ELF-1 (cell line): ENCODE measurements at regions not wholly inside any gene's neighbourhood (a gene's known extent, or its start where the extent isn't known, plus 50 kb on each side); places are given as distances from the start of the nearest gene placed in this dataset.
"Not testable (repeated sequence)": the region's sequence is repeated elsewhere in the genome, so short reads cannot be mapped to it uniquely, and the experiment has no call there.

ENCODE experiments used
- DNase-seq: peaks from one replicate; pipeline ENCODE4 v3.0.0-alpha.2; 2016; ENCODE audit warnings: low read depth, low spot score

DNA sequence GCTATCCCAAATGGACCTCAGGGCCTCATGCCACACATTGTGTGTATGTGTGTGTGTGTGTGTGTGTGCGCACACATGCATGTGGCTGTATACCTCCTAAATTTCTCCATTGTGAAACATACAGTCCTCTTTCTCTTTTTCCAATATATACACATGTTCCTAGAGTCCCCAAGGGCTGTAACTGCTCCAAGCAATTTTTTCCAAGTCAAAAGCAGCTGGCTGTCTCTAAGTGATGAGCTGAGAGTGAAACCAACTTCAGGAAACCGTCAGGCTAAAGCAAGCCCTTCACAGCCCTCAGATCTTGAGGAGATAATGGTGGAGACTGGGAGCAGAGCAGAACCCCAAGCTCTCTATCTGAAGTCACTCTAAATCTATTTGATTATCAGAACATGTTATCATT is 496.1 kb upstream of the DIPK2B start:
- no peak for DNase-seq

DNA sequence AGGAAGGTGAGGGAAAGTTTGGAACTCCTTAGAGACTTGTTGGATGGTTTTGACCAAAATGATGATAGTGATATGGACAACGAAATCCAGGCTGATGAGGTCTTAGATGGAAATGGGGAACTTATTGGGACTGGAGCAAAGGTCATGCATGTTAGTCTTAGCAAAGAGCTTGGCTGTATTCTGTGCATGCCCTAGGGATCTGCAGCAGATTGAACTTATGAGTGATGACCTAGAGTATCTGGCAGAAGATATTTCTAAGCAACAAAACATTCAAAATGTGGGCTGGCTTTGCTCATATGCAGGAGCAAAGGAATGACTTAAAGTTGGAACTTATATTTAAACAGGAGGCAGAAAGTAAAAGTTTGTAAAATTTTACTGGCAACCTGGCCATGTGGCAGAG is 489.3 kb upstream of the DIPK2B start:
- DNase-seq, result no peak

DNA sequence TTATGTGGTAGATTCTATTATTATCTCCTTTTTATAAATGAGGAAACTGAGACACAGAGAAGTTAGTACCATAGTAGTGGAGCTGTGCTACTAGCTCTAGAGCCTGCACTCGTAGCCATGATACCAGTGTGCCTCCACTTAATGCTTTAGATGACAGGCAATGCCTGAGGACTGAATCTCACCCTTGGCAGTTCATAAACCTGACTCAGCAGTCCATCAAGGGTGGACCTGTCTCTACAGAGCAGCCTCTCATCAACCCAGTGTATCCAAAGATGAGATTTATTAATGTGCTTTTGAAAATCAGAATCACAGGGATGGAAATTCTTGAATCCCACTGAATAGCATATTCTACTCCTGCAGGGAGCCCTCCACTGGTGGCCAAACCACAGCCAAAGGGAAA is 483.2 kb upstream of the DIPK2B start:
- DNase-seq, result no peak

DNA sequence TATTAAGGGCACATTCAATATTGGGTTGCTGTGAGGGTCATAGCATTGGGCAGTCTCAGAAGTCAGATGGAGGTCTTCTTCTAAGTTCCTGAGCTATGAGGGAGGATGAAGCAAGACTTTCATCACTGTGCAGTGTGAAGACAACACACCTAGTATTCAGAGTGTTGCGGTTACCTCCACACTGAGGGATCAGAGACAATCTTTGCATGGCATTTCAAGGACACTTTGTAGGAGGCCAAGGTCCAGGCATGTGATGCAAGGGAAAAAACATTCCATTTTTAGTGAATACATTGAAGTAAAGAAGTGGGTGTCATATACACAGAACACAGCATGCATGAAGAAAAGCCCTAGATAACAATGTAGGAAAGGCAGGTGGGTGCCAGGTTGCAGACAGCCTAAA is 481.2 kb upstream of the DIPK2B start:
- DNase-seq, result no peak

DNA sequence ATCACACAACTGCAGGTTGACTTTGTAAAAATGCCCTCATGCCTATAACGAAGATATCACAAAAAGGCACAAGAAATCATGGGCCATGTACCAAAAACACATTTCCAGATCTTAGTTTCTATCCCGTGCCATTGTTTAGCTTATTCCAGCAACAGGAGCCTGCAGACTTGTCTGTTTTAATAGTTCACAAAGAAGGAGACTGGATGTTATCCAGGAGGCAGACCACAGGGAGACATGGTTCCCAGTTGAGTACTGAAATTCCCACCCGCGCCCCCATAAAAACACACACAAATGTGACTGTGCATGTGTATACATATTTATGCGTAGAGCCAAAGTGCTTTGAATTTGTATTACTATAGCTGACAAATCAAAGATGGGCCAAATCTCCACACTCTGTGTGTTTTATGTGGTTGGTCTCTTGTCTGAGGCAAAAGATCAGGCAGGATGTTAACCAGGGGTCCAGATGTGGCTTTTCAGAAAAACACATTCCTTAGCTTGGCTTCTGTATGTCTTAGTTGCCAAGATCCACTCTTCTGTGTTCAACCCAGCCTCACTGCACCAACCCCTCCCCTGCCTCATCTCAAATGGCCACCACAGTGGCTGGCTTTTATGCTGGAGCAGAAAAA is 469.2 kb upstream of the DIPK2B start:
- DNase-seq, result no peak

DNA sequence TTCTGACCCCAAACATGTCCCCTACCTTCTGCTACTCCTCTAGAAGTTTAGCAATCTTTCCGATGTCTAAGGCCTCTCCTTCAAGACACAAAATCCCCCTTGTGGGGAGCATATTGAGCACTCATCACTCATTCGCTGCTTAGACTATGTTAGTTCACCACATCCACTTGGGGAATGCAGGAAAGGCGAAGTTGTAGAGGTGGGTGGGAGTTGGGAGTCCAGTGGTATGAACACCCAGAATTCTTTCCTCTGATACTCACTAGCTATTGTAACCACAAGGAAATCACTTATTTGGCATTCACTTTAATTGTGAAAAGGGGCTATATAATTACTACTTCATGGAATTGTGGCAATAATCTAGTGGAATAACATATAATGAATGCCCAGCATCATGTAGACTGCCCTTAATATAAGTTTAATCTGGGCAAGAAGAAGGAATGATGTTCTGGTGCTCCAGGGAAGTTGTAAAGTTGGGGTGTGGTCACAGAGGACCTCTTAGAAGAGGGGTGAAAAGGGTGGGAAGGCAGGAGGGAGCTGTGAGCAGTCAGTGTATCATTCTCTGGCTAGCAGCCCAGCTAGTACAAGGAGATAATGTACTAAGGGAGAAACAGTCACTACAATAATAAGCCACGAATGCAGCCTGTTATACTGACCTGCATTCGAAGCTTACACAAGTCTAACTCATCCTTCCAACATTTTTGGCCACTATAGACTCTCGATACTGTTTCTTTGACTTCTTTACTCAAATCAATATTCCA is 468.2 kb upstream of the DIPK2B start:
- no peak for DNase-seq

DNA sequence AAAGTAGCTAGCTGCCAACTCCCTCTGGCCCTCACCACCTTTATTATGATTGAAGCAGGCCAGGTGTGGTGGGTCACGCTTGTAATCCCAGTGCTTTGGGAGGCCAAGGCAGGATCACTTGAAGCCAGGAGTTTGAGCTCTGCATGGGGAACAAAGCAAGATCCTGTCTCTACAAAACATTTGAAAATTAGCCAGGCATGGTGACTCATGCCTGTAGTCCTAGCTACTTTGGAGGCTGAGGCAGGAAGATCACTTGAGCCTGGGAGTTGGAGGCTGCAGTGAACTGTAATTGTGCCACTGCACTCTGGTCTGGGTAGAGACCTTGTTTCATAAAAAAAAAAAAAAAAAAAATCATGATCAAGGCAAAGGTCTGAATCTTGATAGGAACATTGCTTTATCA is 467.0 kb upstream of the DIPK2B start:
- DNase-seq, result no peak

DNA sequence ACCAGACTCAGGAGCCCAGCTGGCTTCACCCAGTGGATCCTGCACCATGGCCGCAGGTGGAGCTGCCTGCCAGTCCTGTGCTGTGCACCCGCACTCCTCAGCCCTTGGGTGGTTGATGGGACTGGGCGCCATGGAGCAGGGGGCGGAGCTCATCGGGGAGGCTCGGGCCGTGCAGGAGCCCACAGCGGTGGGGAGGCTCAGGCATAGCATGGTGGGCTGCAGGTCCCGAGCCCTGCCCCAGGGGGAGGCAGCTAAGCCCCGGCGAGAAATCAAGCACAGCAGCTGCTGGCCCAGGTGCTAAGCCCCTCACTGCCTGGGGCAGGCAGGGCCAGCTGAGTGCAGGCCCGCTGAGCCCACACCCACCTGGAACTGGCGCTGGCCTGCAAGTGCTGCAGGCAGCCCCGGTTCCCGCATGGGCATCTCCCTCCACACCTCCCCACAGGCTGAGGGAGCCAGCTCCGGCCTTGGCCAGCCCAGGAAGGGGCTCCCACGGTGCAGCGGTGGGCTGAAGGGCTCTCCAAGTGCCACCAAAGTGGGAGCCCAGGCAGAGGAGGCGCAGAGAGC is 464.1 kb upstream of the DIPK2B start:
- no peak for DNase-seq

DNA sequence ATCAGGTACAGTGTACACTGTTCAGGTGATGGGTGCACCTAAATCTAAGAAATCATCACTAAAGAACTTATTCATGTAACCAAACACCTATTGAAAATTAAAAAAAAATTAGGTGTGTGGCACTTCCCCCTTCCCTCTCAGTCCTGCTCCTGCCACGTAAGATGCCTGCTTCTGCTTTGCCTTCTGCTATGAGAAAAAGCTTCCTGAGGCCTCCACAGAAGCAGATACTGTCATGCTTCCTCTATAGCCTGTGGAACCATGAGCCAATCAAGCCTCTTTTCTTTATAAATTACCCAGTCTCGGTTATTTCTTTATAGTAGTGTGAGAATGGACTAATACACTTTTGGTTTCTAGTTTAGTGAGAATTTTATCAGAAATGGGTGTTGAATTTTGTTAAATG is 459.8 kb upstream of the DIPK2B start:
- DNase-seq, result no peak

DNA sequence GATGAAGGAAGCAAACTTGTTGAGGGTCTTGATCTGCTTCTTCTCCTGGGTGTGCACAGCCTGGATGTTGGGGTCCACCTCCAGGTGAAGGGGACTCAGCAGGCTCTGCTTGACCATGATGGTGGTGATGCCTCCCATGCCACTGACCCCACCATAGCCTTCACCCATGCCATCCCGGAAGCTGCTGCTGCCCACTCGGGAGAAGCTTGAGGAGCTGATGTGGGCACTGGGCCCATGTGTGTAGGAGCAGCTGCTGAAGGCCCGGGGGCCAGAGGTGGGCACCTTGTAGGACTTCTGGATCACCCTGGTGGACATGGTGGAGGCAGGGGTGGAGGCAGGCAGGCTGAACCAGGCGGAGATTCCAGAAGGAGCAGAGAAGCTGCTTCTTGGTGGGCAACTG is 432.7 kb upstream of the DIPK2B start:
- DNase-seq, result no peak

DNA sequence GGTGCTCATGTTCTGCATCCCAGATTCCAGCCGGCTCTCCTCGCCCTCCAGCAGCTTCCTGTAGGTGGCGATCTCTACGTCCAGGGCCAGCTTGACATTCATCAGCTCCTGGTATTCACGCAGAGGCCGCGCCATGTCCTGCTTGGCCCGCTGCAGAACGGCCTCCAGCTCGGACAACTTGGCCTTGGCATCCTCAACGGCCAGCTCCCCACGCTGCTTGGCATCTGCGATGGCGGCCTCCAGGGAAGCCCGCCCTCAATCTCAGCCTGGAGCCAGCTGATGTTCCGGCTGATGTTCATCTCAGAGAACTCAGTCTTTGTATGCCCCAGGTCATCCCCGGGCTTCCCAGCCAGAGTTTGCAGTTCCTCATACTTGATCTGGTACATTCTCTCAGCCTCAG is 431.8 kb upstream of the DIPK2B start:
- peak; percentile 7 for DNase-seq

DNA sequence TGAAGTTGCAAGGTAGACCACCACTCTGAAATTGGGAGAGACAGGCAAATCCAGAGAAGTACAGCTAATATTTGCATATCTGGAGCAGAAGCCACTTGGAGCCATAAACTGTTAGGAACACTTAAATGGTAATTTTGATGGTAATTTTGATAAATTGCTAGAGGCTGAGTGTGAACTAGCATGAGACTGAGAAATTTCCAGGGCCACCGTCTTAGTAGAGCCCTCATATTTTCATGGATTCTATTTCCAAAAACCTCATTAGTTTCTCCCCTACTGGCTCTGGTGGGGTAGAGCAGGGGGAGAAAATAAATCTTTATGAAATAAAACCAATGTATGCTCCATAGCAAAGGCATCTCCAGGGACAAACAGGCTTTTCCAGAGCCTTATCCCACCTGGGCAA is 429.4 kb upstream of the DIPK2B start:
- no peak for DNase-seq

DNA sequence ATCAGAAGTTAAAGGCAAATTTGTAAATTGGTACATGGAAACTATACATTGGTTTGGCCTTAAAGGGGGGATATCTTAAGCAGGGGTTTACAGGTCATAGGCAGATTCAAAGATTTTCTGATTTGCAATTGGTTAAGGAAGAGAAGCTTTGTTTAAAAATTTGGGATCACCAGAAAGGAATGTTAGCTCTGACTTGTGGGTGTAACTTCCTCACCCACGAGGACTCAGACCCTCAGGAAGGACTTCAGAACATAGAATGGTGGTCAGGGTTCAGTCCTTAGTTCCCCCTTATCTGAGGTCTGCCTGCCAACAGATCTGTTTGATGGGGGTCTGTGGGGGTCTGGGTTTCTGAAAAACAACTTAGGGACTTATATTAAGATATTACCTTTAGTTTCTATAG is 427.4 kb upstream of the DIPK2B start:
- DNase-seq, result no peak

DNA sequence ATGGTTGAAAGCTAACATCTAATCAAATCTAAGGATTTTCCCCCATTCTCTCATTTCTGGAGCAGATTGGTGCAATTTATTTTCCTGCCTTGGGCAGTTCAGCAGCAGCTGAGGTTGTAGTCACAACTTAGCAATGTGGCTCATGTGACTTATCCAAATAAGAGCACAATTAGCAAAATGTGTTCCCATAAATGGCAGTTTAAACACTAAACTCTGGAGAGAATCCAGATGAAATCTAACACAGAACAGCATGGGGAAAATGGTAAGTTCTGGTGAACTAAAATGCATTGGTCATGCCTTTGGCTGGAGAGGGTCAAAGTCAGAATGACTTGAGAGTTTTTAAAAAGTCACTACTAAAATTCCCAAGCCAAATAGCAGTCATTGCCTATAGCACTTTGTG is 422.6 kb upstream of the DIPK2B start:
- DNase-seq, result no peak

DNA sequence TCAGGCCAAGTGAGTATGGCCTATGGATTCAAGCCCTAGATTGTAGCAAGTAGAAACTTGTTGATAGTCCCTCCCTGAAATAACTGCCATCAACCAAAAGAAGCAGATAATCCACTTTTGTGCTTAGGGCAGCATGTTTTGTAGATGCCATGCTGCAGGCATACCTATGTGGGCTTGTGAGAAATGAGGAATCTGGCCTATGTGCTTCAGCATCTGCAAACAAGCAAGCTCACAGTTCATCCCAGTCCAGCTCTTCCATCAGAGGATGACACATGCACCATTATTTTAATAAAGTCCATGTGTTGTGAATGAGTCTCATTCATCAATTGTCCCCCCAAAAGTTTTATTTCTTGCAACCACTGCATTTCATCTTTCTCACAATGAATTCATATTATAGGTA is 421.9 kb upstream of the DIPK2B start:
- no peak for DNase-seq

DNA sequence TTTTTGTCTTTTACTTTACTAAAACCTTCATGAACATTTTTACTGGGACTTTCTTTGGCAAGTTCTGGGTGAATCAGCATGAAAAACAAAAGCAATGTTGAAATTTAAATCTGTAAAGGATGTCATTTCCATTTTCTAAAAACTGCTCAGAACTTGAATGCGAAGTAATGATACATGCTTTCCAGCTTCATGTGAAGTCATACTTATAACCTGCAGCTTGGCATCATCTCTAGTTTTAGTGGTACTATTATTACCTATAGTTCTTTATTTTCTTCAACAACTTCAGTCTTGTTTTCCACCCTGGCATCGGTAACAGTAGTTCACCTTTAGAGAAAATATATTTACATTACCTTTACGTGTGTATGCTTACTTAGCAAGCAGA is 421.4 kb upstream of the DIPK2B start:
- no peak for DNase-seq

DNA sequence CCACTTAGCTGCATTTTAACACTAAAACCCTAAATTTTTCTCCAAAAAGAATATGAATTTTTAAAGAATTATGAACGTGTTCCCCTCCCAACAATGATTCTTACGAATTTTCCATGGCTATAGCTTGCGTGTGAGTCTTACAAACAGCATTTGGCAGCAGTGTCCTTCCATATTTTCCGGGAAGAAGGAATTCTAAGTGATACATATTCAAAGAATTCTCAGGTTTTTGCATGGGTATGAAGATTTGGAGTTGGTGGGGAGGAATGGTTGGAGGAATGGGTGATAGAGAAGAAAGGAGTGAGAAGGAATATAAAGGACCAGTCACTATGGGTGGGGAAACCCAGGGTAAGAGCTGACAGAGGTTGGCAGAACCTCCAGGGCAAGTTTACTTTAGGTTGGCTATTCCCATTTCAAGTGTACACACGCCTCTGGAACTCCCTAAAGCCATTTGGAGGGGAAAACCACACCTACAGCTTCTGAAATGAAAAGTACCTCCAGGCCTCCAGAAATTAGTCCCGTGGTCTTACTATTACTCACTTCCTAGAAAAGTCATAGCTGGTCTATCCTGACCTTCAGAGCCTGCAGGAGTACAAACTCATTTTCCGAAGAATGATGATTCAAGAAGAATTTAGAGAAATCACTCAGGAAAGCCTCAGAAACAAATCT is 420.8 kb upstream of the DIPK2B start:
- DNase-seq, result no peak

DNA sequence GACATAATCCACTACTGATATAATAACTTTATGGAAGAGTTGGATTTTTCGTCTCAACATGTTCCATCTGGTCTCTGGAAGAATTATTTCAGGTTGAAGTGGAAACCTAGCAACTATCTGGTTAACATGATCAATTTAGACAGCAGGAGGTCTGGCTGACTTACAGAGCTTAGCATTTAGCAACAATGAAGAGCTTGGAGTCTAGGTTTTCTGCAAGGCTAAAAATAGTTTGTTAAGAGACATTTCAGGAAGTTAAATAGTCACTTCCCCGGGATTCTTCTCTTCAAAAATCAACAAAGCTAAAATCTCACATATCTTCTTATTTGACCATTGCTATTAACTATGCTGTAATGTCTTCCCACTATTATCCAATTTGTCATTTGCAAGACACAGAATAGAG is 418.6 kb upstream of the DIPK2B start:
- DNase-seq, result no peak

DNA sequence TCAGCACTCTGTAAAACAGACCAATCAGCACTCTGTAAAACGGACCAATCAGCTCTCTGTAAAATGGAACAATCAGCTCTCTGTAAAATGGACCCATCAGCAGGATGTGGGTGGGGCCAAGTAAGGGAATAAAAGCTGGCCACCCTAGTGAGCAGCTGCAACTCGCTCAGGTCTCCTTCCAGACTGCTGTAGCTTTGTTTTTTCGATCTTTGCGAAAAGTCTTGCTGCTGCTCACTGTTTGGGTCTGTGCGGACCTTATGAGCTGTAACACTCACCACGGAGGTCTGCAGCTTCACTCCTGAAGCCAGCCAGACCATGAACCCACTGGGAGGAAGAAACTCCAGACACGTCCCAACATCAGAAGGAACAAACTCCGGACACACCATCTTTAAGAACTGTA is 414.9 kb upstream of the DIPK2B start:
- not testable (repeated sequence) for DNase-seq

DNA sequence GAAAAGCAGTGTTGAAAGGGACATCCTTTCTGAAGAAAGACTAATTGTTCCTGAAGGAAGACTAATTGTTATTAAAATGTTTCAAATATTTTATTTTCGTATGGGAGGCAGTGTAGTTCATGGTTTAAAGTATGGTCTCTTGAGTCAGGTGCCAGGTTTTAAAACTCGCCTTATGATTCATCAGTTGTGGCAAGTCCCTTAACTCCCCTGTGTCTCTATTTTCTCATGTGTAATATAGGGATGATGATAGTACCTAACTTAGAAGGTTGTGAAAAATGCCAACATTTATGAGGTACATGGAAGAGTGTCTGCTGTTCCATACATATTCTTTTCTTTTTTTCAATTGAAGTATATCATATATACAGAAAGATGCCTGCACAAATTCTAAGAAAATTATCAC is 414.2 kb upstream of the DIPK2B start:
- no peak for DNase-seq

DNA sequence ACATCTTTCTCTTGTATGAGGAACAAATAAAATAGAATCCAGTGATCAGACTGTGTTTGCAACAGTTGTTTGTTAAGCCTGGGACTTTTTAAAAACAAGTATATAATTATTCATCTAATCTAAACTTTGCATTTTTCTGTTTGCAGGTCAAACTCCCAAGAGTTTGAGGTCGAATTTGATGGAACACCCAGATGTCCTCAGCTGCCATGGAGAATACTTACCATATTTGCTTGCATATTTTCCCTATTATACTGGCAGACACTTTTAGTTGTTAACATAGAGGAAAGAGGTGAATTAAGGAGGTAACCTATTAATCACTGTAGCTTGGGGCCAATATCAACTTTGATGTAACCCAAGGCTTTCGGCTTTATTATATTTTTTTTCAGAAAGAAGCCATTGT is 401.5 kb upstream of the DIPK2B start:
- no peak for DNase-seq

DNA sequence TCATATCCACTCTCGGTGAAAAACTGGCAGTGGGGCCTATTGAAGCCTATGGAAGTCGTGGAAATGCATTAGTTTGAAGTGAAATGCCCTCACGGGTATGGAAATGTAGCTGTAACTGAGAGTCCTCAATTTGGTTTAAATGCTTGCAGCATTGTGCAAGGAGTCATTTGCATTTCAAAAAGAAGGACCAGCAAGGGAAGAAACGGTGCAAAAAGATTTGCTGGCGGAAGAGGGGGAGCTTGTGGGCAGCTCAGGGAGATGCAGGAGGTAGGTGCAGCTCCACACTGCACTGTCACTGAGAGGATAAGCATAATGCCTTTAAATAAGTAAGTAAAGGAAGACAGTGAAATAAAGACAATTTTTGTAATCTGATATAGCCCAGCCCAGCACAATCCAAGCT is 400.4 kb upstream of the DIPK2B start:
- peak; percentile 72 for DNase-seq

DNA sequence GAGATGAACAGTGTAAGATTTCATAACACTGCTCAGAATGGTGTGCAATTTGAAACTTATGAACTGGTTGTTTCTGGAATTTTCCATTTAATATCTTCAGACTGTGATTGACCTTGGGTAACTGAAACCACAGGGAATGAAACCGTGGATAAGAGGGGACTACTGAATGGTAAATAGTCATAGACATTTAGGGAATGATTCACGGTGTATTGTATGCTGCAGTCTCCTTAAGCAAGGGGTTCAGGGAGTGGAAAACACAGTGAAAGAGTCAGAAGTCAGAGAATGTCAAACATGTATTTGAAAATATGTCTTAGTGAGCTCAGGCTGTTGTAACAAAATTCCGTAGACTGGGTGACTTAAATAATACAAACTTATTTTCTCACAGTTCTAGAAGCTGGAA is 398.2 kb upstream of the DIPK2B start:
- no peak for DNase-seq
